Mesenchymal stem cell (in vitro differentiated cells and primary cell): ENCODE measurements at regions not wholly inside any gene's neighbourhood (a gene's known extent, or its start where the extent isn't known, plus 50 kb on each side); places are given as distances from the start of the nearest gene placed in this dataset.
"Not testable (repeated sequence)": the region's sequence is repeated elsewhere in the genome, so short reads cannot be mapped to it uniquely, and the experiment has no call there.

Experiments
- DNase-seq: peaks from one replicate; pipeline ENCODE4 v3.0.0-alpha.2; 2013
- H2AFZ ChIP-seq: one replicate; pipeline ENCODE4 v1.6.1; 2013; ENCODE audit warnings: low read depth, mild to moderate bottlenecking, control low read depth, inconsistent platforms, low read length, moderate library complexity
- H2AK5ac ChIP-seq: 2 replicates; pipeline ENCODE4 v1.6.1; 2013; ENCODE audit warnings: low read length, moderate library complexity, mild to moderate bottlenecking, inconsistent platforms; ENCODE audit not compliant: severe bottlenecking
- H2BK120ac ChIP-seq: one replicate; pipeline ENCODE4 v1.6.1; 2013; ENCODE audit warnings: low read depth, mild to moderate bottlenecking, inconsistent platforms, low read length, moderate library complexity
- H2BK12ac ChIP-seq, 2 experiments: one replicate each; pipeline ENCODE4 v1.6.1; 2013; ENCODE audit warnings: inconsistent platforms in 2 of 2, low read length in 2 of 2, mild to moderate bottlenecking in 2 of 2, moderate library complexity in 2 of 2, control low read depth in 1 of 2
- H2BK15ac ChIP-seq: one replicate; pipeline ENCODE4 v1.6.1; 2013; ENCODE audit warnings: mild to moderate bottlenecking, low read depth, inconsistent platforms; ENCODE audit not compliant: poor library complexity, severe bottlenecking
- H2BK5ac ChIP-seq: 2 replicates; pipeline ENCODE4 v1.6.1; 2013; ENCODE audit warnings: low read depth, mild to moderate bottlenecking, low read length, control low read depth, inconsistent platforms; ENCODE audit not compliant: poor library complexity, severe bottlenecking
- H3K14ac ChIP-seq, 2 experiments: one replicate each; pipeline ENCODE4 v1.6.1; 2013; ENCODE audit warnings: inconsistent platforms in 2 of 2, low read length in 2 of 2, control low read depth in 1 of 2, mild to moderate bottlenecking in 1 of 2, moderate library complexity in 1 of 2
- H3K18ac ChIP-seq, 2 experiments: one replicate each; pipeline ENCODE4 v1.6.1; 2013; ENCODE audit warnings: inconsistent platforms in 2 of 2, low read length in 2 of 2, control low read depth in 1 of 2, low read depth in 1 of 2, mild to moderate bottlenecking in 1 of 2
- H3K23ac ChIP-seq, 2 experiments: one replicate each; pipeline ENCODE4 v1.6.1; 2013; ENCODE audit warnings: inconsistent platforms in 2 of 2, low read length in 2 of 2, mild to moderate bottlenecking in 2 of 2, moderate library complexity in 2 of 2, control low read depth in 1 of 2
- H3K27ac ChIP-seq: 2 replicates; pipeline ENCODE4 v1.5.1; 2013; ENCODE audit warnings: mild to moderate bottlenecking, moderate library complexity, low read length, control low read depth, inconsistent platforms; ENCODE audit not compliant: poor library complexity, severe bottlenecking
- H3K27me3 ChIP-seq, 2 experiments: 2 replicates each; pipeline versions ENCODE4 v1.6.1 to v1.7.0; 2013; ENCODE audit warnings: low read length in 2 of 2, mild to moderate bottlenecking in 2 of 2, moderate library complexity in 2 of 2, control low read depth in 1 of 2, inconsistent platforms in 1 of 2; ENCODE audit not compliant: control insufficient read depth in 1 of 2, insufficient read depth in 1 of 2
- H3K36me3 ChIP-seq, 2 experiments: 2 replicates each; pipeline versions ENCODE4 v1.6.1 to v1.7.0; 2013; ENCODE audit warnings: low read length in 2 of 2, control low read depth in 1 of 2, inconsistent platforms in 1 of 2, low read depth in 1 of 2, mild to moderate bottlenecking in 1 of 2; ENCODE audit not compliant: insufficient read depth in 2 of 2, control insufficient read depth in 1 of 2
- H3K4ac ChIP-seq, 2 experiments: one replicate each; pipeline ENCODE4 v1.6.1; 2013; ENCODE audit warnings: inconsistent platforms in 2 of 2, low read length in 2 of 2, mild to moderate bottlenecking in 2 of 2, moderate library complexity in 2 of 2, control low read depth in 1 of 2, low read depth in 1 of 2
- H3K4me1 ChIP-seq: 2 replicates; pipeline ENCODE4 v1.6.1; 2013; ENCODE audit warnings: low read depth, low read length, control low read depth; ENCODE audit not compliant: control insufficient read depth, insufficient read depth
- H3K4me2 ChIP-seq: 2 replicates; pipeline ENCODE4 v1.6.1; 2013; ENCODE audit warnings: low read length, mild to moderate bottlenecking, inconsistent platforms; ENCODE audit not compliant: poor library complexity, severe bottlenecking
- H3K4me3 ChIP-seq, 2 experiments: 2 replicates each; pipeline versions ENCODE4 v1.5.1 to v1.7.0; 2013; ENCODE audit warnings: low read length in 2 of 2, mild to moderate bottlenecking in 2 of 2, control low read depth in 1 of 2, low read depth in 1 of 2; ENCODE audit not compliant: insufficient read depth in 1 of 2
- H3K79me1 ChIP-seq: replicated peaks from 2 replicates; pipeline ENCODE4 v1.6.1; 2013; ENCODE audit warnings: mild to moderate bottlenecking, control low read depth, low read length, inconsistent platforms; ENCODE audit not compliant: poor library complexity, severe bottlenecking
- H3K9ac ChIP-seq: 2 replicates; pipeline ENCODE4 v1.7.0; 2013; ENCODE audit warnings: mild to moderate bottlenecking, low read length, moderate library complexity
- H3K9me3 ChIP-seq: 2 replicates; pipeline ENCODE4 v1.7.0; 2013; ENCODE audit warnings: mild to moderate bottlenecking, low read length; ENCODE audit not compliant: control insufficient read depth
- H4K8ac ChIP-seq: one replicate; pipeline ENCODE4 v1.6.1; 2013; ENCODE audit warnings: inconsistent platforms, mild to moderate bottlenecking, low read length, moderate library complexity
- H4K91ac ChIP-seq: one replicate; pipeline ENCODE4 v1.6.1; 2013; ENCODE audit warnings: mild to moderate bottlenecking, low read length, inconsistent platforms
- WGBS: methylation state at CpG from one replicate; pipeline ENCODE4 v1.1.7; 2013; ENCODE audit warnings: mixed read lengths; 5-methylcytosine and 5-hydroxymethylcytosine counted together

DNA sequence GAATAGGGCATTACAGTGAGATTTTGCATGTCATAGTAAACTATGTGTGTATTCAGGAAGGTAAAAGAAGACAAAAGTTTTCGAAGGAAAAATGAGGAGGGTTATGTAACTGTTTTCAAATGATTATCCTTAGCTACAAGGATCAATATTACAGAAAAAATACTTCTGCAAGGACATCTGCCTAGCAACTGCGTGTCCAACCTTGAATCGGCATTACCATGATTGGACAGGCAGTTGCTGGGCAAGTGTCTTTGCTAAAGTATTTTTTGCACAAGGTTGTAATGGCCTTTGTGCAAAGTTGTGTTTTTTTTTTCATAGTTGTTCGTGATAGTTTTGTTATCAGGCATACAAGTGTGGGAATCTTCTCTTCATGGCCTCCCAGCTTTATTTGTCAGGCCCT lies 136.8 kb downstream of the FASLG start:
- Histone ChIP-seq H2BK120ac (no peak overlapping the region), H3K27ac (no peak overlapping the region), H3K23ac (no peak overlapping the region), H4K91ac (no peak overlapping the region), H3K36me3 (no peaks in the 10 kb centered on the region), H2AK5ac (no peak overlapping the region), H3K18ac (no peak overlapping the region), H4K8ac (no peak overlapping the region), H3K4me2 (no peak overlapping the region), H3K27me3 (peaks cover 0 to 2% of the 10 kb centered on the region in 2 experiments), H2BK12ac (no peak overlapping the region), H3K4me1 (no peaks in the 10 kb centered on the region), H3K9ac (no peak overlapping the region), H2BK5ac (no peak overlapping the region), H3K4ac (no peak overlapping the region), H3K4me3 (no peak overlapping the region), H2BK15ac (no peak overlapping the region), H3K79me1 (no peaks in the 10 kb centered on the region), H2AFZ (no peak overlapping the region), H3K9me3 (no peaks in the 10 kb centered on the region), H3K14ac (no peak overlapping the region)
- DNase-seq, result no peak
- 83% methylated on average over 4 of the region's 4 CpGs for WGBS

DNA sequence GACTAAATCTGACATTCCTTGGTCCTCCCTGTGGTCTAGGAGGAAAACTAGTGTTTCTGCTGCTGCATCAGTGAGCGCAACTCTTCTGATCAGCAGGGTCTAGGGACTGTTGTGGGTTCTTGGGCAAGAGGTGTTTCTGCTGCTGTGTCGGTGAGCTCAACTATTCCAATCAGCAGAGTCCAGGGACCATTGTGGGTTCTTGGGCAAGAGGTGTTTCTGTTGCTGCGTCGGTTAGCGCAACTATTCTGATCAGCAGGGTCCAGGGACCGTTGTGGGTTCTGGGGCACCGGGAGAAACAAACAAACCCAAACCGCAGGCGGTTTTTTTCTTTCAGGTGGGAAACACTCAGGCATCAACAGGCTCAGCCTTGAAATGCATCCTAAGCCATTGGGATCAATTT lies 140.9 kb downstream of the FASLG start:
- H4K8ac ChIP-seq, H2BK5ac ChIP-seq, H3K27ac ChIP-seq, H3K9me3 ChIP-seq, H2BK120ac ChIP-seq, H3K27me3 ChIP-seq, H3K79me1 ChIP-seq, H3K36me3 ChIP-seq, H3K18ac ChIP-seq, H3K9ac ChIP-seq, H3K4me1 ChIP-seq, H2AK5ac ChIP-seq, H2AFZ ChIP-seq, H4K91ac ChIP-seq, DNase-seq, H3K4me2 ChIP-seq, H3K4me3 ChIP-seq, H3K23ac ChIP-seq, H2BK12ac ChIP-seq, H2BK15ac ChIP-seq, H3K4ac ChIP-seq, H3K14ac ChIP-seq: not testable (repeated sequence)
- 85% methylated on average over 9 of the region's 9 CpGs for WGBS

DNA sequence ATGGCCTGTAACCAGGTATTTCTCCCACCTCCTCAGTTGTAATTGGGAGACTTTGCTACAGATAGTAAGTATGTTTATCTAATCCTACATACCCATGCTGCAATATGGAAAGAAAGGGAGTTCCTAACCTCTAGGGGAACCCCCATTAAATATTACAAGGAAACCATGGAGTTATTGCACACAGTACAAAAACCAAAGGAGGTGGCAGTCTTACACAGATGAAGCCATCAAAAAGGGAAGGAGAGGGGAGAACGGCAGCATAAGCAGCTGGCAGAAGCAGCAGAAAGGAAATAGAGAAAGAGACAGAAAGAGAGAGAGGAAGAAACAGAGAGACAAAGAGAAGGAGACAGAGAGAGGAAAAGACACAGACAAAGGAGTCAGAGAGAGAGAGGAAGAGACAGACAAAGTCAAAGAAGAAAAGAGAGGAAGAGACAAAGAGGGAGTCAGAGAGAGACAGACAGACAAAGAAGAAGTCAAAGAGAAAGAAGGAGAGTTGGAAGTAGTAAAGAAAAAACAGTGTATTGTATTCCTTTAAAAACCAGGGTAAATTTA lies 142.9 kb downstream of the FASLG start:
- no peak overlapping the region for H2AK5ac ChIP-seq
- no peaks in the 10 kb centered on the region for H3K36me3 ChIP-seq
- H3K18ac ChIP-seq, result no peak overlapping the region
- no peak overlapping the region for H2BK15ac ChIP-seq
- H3K27me3 ChIP-seq, result no peaks in the 10 kb centered on the region
- H2AFZ ChIP-seq, result no peak overlapping the region
- H3K27ac ChIP-seq, result no peak overlapping the region
- 97% methylated on average over 1 of the region's 1 CpG for WGBS
- no peaks in the 10 kb centered on the region for H3K4me1 ChIP-seq
- no peak overlapping the region for H2BK12ac ChIP-seq
- no peak overlapping the region for H2BK5ac ChIP-seq
- no peak for DNase-seq
- H3K9ac ChIP-seq, result no peak overlapping the region
- H3K9me3 ChIP-seq, result no peaks in the 10 kb centered on the region
- H3K4ac ChIP-seq, result no peak overlapping the region
- H3K14ac ChIP-seq, result no peak overlapping the region
- H4K8ac ChIP-seq, result no peak overlapping the region
- H3K79me1 ChIP-seq, result no peaks in the 10 kb centered on the region
- no peak overlapping the region for H4K91ac ChIP-seq
- H3K4me2 ChIP-seq, result no peak overlapping the region
- no peak overlapping the region for H3K23ac ChIP-seq
- H3K4me3 ChIP-seq, result no peak overlapping the region
- H2BK120ac ChIP-seq, result no peak overlapping the region

DNA sequence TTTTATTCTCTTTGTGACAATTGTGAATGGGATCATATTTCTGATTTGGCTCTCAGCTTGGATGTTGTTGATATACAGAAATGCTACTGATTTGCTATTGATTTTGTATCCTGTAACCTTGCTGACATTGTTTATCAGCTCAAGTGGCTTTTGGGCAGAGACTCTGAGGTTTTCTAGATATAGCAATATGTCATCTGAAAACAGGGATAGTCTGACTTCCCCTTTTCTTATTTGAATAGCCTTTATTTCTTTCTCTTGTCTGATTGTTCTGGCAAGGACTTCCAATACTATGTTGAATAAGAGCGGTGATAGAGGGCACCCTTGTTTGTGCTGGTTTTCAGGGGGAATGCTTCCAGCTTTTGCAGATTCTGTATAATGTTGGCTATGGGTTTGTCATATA lies 150.8 kb downstream of the FASLG start:
- H2AK5ac ChIP-seq, result no peak overlapping the region
- H2BK5ac ChIP-seq, result no peak overlapping the region
- no peak overlapping the region for H3K18ac ChIP-seq
- no peak overlapping the region for H3K9ac ChIP-seq
- H3K36me3 ChIP-seq, result no peaks in the 10 kb centered on the region
- no peak overlapping the region for H3K4ac ChIP-seq
- H2AFZ ChIP-seq, result no peak overlapping the region
- H3K27ac ChIP-seq, result no peak overlapping the region
- H3K4me1 ChIP-seq, result no peaks in the 10 kb centered on the region
- H3K14ac ChIP-seq, result no peak overlapping the region
- WGBS, result 100% methylated on average over 1 of the region's 1 CpG
- H3K23ac ChIP-seq, result no peak overlapping the region
- no peaks in the 10 kb centered on the region for H3K79me1 ChIP-seq
- no peaks in the 10 kb centered on the region for H3K9me3 ChIP-seq
- DNase-seq, result no peak
- no peak overlapping the region for H3K4me2 ChIP-seq
- no peak overlapping the region for H2BK120ac ChIP-seq
- H3K27me3 ChIP-seq, result no peaks in the 10 kb centered on the region
- no peak overlapping the region for H2BK15ac ChIP-seq
- H4K8ac ChIP-seq, result no peak overlapping the region
- H3K4me3 ChIP-seq, result no peak overlapping the region
- no peak overlapping the region for H4K91ac ChIP-seq
- H2BK12ac ChIP-seq, result no peak overlapping the region
